ENCODE measurements at regions not wholly inside any gene's neighbourhood (a gene's known extent, or its start where the extent isn't known, plus 50 kb on each side); places are given as distances from the start of the nearest gene placed in this dataset.

DNA sequence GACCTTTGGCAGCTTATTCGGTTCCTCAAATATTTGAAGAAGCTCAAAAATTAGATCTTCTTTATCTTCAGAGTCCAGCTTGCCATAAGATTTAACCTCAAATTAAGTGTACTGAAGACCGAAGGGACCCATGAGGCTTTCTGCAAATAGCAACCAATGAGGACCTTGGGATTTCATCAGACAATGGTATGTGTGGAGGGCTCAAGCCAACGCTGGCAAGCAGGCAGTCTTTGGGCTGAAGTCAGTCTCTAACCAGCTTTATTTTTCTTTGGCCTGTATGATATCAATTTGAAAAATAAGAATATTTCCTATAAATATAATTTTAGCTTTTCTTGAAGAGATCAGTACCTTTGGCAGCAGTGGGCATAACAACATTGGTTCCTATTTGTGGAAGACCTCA lies 692.7 kb downstream of the MCTP2 start:
- H3K27ac Mint-ChIP-seq = no peak overlapping the region
- peaks cover 2% of the 10 kb centered on the region for H3K9me3 Mint-ChIP-seq
- ATAC-seq (no peak), DNase-seq (no peak)
- ChIA-PET POLR2A (no interaction called here), CTCF (no interaction called here)
- no peak overlapping the region for H3K4me3 Mint-ChIP-seq
- peaks cover 4% of the 10 kb centered on the region for H3K27me3 Mint-ChIP-seq
- TF ChIP-seq, protein P1, sequence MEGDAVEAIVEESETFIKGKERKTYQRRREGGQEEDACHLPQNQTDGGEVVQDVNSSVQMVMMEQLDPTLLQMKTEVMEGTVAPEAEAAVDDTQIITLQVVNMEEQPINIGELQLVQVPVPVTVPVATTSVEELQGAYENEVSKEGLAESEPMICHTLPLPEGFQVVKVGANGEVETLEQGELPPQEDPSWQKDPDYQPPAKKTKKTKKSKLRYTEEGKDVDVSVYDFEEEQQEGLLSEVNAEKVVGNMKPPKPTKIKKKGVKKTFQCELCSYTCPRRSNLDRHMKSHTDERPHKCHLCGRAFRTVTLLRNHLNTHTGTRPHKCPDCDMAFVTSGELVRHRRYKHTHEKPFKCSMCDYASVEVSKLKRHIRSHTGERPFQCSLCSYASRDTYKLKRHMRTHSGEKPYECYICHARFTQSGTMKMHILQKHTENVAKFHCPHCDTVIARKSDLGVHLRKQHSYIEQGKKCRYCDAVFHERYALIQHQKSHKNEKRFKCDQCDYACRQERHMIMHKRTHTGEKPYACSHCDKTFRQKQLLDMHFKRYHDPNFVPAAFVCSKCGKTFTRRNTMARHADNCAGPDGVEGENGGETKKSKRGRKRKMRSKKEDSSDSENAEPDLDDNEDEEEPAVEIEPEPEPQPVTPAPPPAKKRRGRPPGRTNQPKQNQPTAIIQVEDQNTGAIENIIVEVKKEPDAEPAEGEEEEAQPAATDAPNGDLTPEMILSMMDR (IDR thresholded peaks at IDR 0.05) = no peak
- intact Hi-C loops (cut with micrococcal nuclease) = no loop called here
- no peaks in the 10 kb centered on the region for H3K4me1 Mint-ChIP-seq (ENCODE audit: low read depth)
- H3K36me3 Mint-ChIP-seq (ENCODE audit: low read depth) = no peaks in the 10 kb centered on the region

DNA sequence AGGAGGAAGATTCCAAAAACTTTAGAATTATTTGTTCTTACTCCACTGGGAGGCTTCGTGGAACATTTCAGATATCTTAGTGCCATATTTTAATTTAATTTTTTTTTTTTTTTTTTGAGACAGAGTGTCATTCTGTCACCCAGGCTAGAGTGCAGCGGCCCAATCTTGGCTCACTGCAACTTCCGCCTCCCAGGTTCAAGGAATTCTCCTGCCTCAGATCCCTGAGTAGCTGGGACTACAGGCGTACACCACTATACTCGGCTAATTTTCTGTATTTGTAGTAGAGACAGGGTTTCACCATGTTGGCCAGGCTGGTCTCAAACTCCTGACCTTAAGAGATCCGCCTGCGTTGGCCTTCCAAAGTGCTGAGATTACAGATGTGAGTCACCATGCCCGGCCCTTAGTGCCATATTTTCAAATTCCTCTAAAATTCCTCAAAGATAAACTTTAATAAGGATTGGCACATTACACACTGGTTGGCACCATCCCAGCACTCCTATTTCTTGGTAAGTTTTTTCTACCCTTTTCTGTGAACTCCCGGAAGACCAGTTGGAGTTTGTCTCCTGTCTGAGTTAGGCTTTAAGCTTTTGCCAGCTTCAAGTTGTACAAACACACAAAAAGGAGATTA lies 693.7 kb downstream of the MCTP2 start:
- POLR2A ChIA-PET = no interaction called here
- intact Hi-C loops (cut with micrococcal nuclease) = no loop called here
- peaks cover 2% of the 10 kb centered on the region for H3K9me3 Mint-ChIP-seq
- DNase-seq (no peak), ATAC-seq (no peak)
- no peaks in the 10 kb centered on the region for H3K4me1 Mint-ChIP-seq (ENCODE audit: low read depth)
- H3K27ac Mint-ChIP-seq = no peak overlapping the region
- no peaks in the 10 kb centered on the region for H3K36me3 Mint-ChIP-seq (ENCODE audit: low read depth)
- TF ChIP-seq, protein P1 (IDR thresholded peaks at IDR 0.05) = no peak
- CTCF ChIA-PET = no interaction called here
- H3K4me3 Mint-ChIP-seq = no peak overlapping the region
- peaks cover 7% of the 10 kb centered on the region for H3K27me3 Mint-ChIP-seq

DNA sequence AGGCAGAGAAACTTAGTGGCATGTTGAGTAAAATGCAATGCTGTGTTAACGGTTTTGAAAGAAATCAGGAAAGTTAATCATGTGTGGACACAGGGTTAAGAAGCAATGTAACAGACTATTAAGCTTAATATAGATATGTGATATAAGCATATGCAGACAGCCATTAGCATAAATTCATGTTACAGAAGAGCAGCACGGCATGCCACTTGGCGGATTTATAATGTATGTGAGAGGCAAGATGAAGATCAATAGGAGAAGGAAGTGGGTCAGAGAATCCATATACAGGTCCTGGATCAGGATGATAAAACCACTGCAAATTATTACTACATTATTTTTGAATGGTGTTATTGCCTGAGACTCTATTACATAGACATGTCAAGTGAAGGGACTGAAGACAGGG lies 694.3 kb downstream of the MCTP2 start:
- Mint-ChIP-seq H3K9me3 (peaks cover 2% of the 10 kb centered on the region), H3K27me3 (peaks cover 7% of the 10 kb centered on the region), H3K4me3 (no peak overlapping the region), H3K27ac (no peak overlapping the region), H3K36me3 (ENCODE audit: low read depth) (no peaks in the 10 kb centered on the region), H3K4me1 (ENCODE audit: low read depth) (no peaks in the 10 kb centered on the region)
- TF ChIP-seq, protein P1 (IDR thresholded peaks at IDR 0.05) = no peak
- no peak for ATAC-seq
- POLR2A ChIA-PET = no interaction called here
- intact Hi-C loops (cut with micrococcal nuclease) = no loop called here
- DNase-seq = no peak
- CTCF ChIA-PET = no interaction called here

DNA sequence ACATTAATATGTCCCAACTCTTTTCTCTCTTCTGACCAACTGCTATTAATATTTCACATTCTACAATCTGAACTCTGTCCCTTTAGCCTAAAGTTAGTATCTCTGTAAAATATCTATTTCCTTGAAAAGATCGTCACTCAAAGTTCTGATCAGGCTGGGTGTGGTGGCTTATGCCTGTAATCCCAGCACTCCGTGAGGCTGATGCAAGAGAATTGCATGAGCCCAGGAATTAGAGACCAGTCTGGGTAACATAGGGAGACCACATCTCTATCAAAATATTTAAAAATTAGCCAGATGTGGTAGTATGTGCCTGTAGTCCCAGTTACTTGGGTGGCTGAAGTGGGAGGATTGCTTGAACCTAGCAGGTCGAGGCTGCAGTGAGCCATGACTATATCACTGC lies 695.6 kb downstream of the MCTP2 start:
- POLR2A ChIA-PET = no interaction called here
- ATAC-seq = no peak

DNA sequence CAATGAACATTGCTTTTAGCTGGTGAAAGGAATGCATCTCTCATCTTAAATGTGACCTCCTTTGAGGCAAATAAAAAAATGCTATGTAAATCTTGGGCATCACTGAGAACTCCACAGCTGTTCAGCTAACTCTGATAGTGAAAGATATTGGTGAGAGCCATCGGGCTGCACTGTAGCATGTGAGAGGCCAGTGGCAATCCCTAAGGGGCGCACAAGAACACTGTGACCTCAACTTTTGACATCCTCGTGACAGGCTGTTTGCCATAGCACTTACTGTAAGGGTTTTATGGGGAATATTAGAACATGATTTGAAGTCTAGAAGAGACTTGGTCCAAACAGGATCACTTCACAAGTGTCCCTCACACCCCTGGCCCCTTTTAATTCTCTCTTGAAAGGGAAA lies 697.9 kb downstream of the MCTP2 start:
- Mint-ChIP-seq H3K27me3 (peaks cover 7% of the 10 kb centered on the region), H3K4me3 (no peak overlapping the region), H3K9me3 (peaks cover 4% of the 10 kb centered on the region), H3K27ac (no peak overlapping the region), H3K36me3 (ENCODE audit: low read depth) (no peaks in the 10 kb centered on the region), H3K4me1 (ENCODE audit: low read depth) (no peaks in the 10 kb centered on the region)
- intact Hi-C loops (cut with micrococcal nuclease) = no loop called here
- CTCF ChIA-PET = no interaction called here
- POLR2A ChIA-PET = no interaction called here
- no peak for ATAC-seq
- no peak for DNase-seq
- TF ChIP-seq, protein P1 (IDR thresholded peaks at IDR 0.05) = no peak

More for the DNA sequence above, 695.6 kb downstream of the MCTP2 start:
- CTCF ChIA-PET = no interaction called here
- TF ChIP-seq, protein P1 (IDR thresholded peaks at IDR 0.05) = no peak
- intact Hi-C loops (cut with micrococcal nuclease) = no loop called here
- H3K4me1 Mint-ChIP-seq (ENCODE audit: low read depth) = no peaks in the 10 kb centered on the region
- no peaks in the 10 kb centered on the region for H3K36me3 Mint-ChIP-seq (ENCODE audit: low read depth)
- peaks cover 7% of the 10 kb centered on the region for H3K27me3 Mint-ChIP-seq
- H3K9me3 Mint-ChIP-seq = no peaks in the 10 kb centered on the region
- no peak overlapping the region for H3K27ac Mint-ChIP-seq
- no peak for DNase-seq
- H3K4me3 Mint-ChIP-seq = no peak overlapping the region

Data from activated CD8-positive, alpha-beta T cell treated with anti-CD3 and anti-CD28 coated beads for 36 hours (primary cell).